H9 (cell line): ENCODE measurements at regions not wholly inside any gene's neighbourhood (a gene's known extent, or its start where the extent isn't known, plus 50 kb on each side); places are given as distances from the start of the nearest gene placed in this dataset.

Source experiments
- DNase-seq: peaks from one replicate; pipeline ENCODE4 v3.0.0-alpha.2; 2017
- H2AFZ ChIP-seq: one replicate; pipeline ENCODE4 v1.6.1; 2013; ENCODE audit warnings: mild to moderate bottlenecking, low read length, control low read depth, moderate library complexity
- H2AK5ac ChIP-seq: 2 replicates; pipeline ENCODE4 v1.6.1; 2013; ENCODE audit warnings: low read length, control low read depth, mixed read lengths; ENCODE audit not compliant: insufficient read length
- H2BK120ac ChIP-seq: one replicate; pipeline ENCODE4 v1.6.1; 2013; ENCODE audit warnings: low read depth, mild to moderate bottlenecking, low read length, control low read depth, inconsistent platforms; ENCODE audit not compliant: poor library complexity, severe bottlenecking
- H2BK12ac ChIP-seq: 2 replicates; pipeline ENCODE4 v1.6.1; 2013; ENCODE audit warnings: low read length, control low read depth, mixed read lengths, low read depth; ENCODE audit not compliant: insufficient read length
- H2BK15ac ChIP-seq: 2 replicates; pipeline ENCODE4 v1.6.1; 2013; ENCODE audit warnings: low read depth, low read length, control low read depth
- H2BK20ac ChIP-seq: one replicate; pipeline ENCODE4 v1.6.1; 2013; ENCODE audit warnings: low read depth, mild to moderate bottlenecking, low read length, control low read depth, inconsistent platforms; ENCODE audit not compliant: poor library complexity, severe bottlenecking
- H2BK5ac ChIP-seq: 2 replicates; pipeline ENCODE4 v1.6.1; 2013; ENCODE audit warnings: low read length, control low read depth, mixed read lengths; ENCODE audit not compliant: insufficient read length
- H3K14ac ChIP-seq: 2 replicates; pipeline ENCODE4 v1.6.1; 2013; ENCODE audit warnings: low read length, control low read depth; ENCODE audit not compliant: insufficient read depth
- H3K18ac ChIP-seq: 2 replicates; pipeline ENCODE4 v1.6.1; 2013; ENCODE audit warnings: low read depth, mild to moderate bottlenecking, mixed read lengths, low read length, control low read depth; ENCODE audit not compliant: insufficient read length
- H3K23ac ChIP-seq: 2 replicates; pipeline ENCODE4 v1.6.1; 2013; ENCODE audit warnings: low read length, control low read depth, mixed read lengths, low read depth; ENCODE audit not compliant: insufficient read length
- H3K23me2 ChIP-seq: 2 replicates; pipeline ENCODE4 v1.6.1; 2013; ENCODE audit warnings: low read depth, mild to moderate bottlenecking, mixed read lengths, low read length, control low read depth; ENCODE audit not compliant: insufficient read length, poor library complexity, severe bottlenecking
- H3K27ac ChIP-seq: 2 replicates; pipeline ENCODE4 v1.5.1; 2013; ENCODE audit warnings: low read length, control low read depth, mixed read lengths, low read depth; ENCODE audit not compliant: insufficient read length
- H3K27me3 ChIP-seq: 2 replicates; pipeline ENCODE4 v1.6.1; 2013; ENCODE audit warnings: low read length, control low read depth, inconsistent platforms; ENCODE audit not compliant: insufficient read depth
- H3K4ac ChIP-seq: 2 replicates; pipeline ENCODE4 v1.6.1; 2013; ENCODE audit warnings: low read depth, mild to moderate bottlenecking, control low read depth, inconsistent platforms, low read length, moderate library complexity
- H3K4me1 ChIP-seq: 2 replicates; pipeline ENCODE4 v1.6.1; 2013; ENCODE audit warnings: low read length, control low read depth, inconsistent platforms; ENCODE audit not compliant: insufficient read depth
- H3K4me2 ChIP-seq: 2 replicates; pipeline ENCODE4 v1.6.1; 2013; ENCODE audit warnings: low read length, control low read depth, mixed read lengths; ENCODE audit not compliant: insufficient read length, insufficient read depth
- H3K56ac ChIP-seq: 2 replicates; pipeline ENCODE4 v1.6.1; 2013; ENCODE audit warnings: low read depth, mild to moderate bottlenecking, mixed read lengths, low read length, control low read depth; ENCODE audit not compliant: insufficient read length
- H3K79me1 ChIP-seq: 2 replicates; pipeline ENCODE4 v1.6.1; 2013; ENCODE audit warnings: low read depth, mild to moderate bottlenecking, moderate library complexity, low read length, control low read depth, inconsistent platforms; ENCODE audit not compliant: insufficient read depth, poor library complexity, severe bottlenecking
- H3K79me2 ChIP-seq: 2 replicates; pipeline ENCODE4 v1.6.1; 2013; ENCODE audit warnings: low read length, control low read depth, inconsistent platforms; ENCODE audit not compliant: insufficient read depth
- H3K9ac ChIP-seq: 2 replicates; pipeline ENCODE4 v1.6.1; 2013; ENCODE audit warnings: low read length, control low read depth, mixed read lengths; ENCODE audit not compliant: insufficient read length; ENCODE audit errors: extremely low read depth
- H3K9me3 ChIP-seq: one replicate; pipeline ENCODE4 v1.6.1; 2013; ENCODE audit warnings: low read depth, low read length, inconsistent platforms; ENCODE audit not compliant: control insufficient read depth
- H3T11ph ChIP-seq: one replicate; pipeline ENCODE4 v1.6.1; 2013; ENCODE audit warnings: mild to moderate bottlenecking, low read length, control low read depth, inconsistent platforms
- H4K20me1 ChIP-seq: one replicate; pipeline ENCODE4 v1.6.1; 2013; ENCODE audit not compliant: control insufficient read depth, insufficient read length, insufficient read depth
- H4K5ac ChIP-seq: 2 replicates; pipeline ENCODE4 v1.6.1; 2013; ENCODE audit warnings: low read depth, mild to moderate bottlenecking, mixed read lengths, low read length, control low read depth; ENCODE audit not compliant: insufficient read length
- H4K8ac ChIP-seq: replicated peaks from 2 replicates; pipeline ENCODE4 v1.6.1; 2013; ENCODE audit warnings: low read length, control low read depth, mixed read lengths, low read depth; ENCODE audit not compliant: insufficient read length
- H4K91ac ChIP-seq: 2 replicates; pipeline ENCODE4 v1.6.1; 2013; ENCODE audit warnings: low read depth, mild to moderate bottlenecking, moderate library complexity, mixed read lengths, low read length, control low read depth; ENCODE audit not compliant: insufficient read length
- H3K27ac Mint-ChIP-seq, 3 experiments: 2 replicates in 2 of 3; 3 replicates in 1 of 3; pipeline ENCODE4 v1.8.0; 2020 to 2021; ENCODE audit warnings: mixed read lengths in 3 of 3, mild to moderate bottlenecking in 1 of 3, moderate library complexity in 1 of 3
- H3K27me3 Mint-ChIP-seq: 2 replicates; pipeline ENCODE4 v1.8.0; 2021; ENCODE audit warnings: low read depth, mild to moderate bottlenecking, moderate library complexity, mixed read lengths
- H3K36me3 Mint-ChIP-seq, 3 experiments: 2 replicates in 2 of 3; 3 replicates in 1 of 3; pipeline ENCODE4 v1.8.0; 2020 to 2021; ENCODE audit warnings: low read depth in 3 of 3, mixed read lengths in 3 of 3; ENCODE audit not compliant: insufficient read depth in 1 of 3
- H3K4me1 Mint-ChIP-seq, 2 experiments: 2 replicates each; pipeline ENCODE4 v1.8.0; 2020; ENCODE audit warnings: mixed read lengths in 2 of 2
- H3K4me3 Mint-ChIP-seq, 2 experiments: 2 replicates in 1 of 2; 3 replicates in 1 of 2; pipeline ENCODE4 v1.8.0; 2020 to 2021; ENCODE audit warnings: mild to moderate bottlenecking in 2 of 2, mixed read lengths in 2 of 2, moderate library complexity in 1 of 2
- H3K9me3 Mint-ChIP-seq, 2 experiments: 2 replicates in 1 of 2; 3 replicates in 1 of 2; pipeline ENCODE4 v1.8.0; 2020; ENCODE audit warnings: mild to moderate bottlenecking in 2 of 2, mixed read lengths in 2 of 2, moderate library complexity in 1 of 2
- WGBS: extraction: QIAGEN DNeasy Blood & Tissue Kit; methylation state at CpG from one replicate; pipeline ENCODE4 v1.1.7; 2013; ENCODE audit warnings: missing lambda C conversion rate, low lambda C conversion rate, mixed read lengths; ENCODE audit not compliant: insufficient read length; ENCODE audit errors: extremely low coverage; 5-methylcytosine and 5-hydroxymethylcytosine counted together
- TF ChIP-seq, protein P1 (sequence below): fragments of 200-600 bp; sonication (generic); conservative IDR thresholded peaks from 3 replicates; pipeline ENCODE4 v1.8.0; 2021; ENCODE audit warnings: antibody characterized with exemption, mild to moderate bottlenecking

- H3K27me3 Mint-ChIP-seq: peaks cover 1% of the 10 kb centered on the region; the same call in 1 of the 2 replicates
- peak; percentile 86 for DNase-seq
- H3K36me3 Mint-ChIP-seq: no peaks in the 10 kb centered on the region
- no peaks in the 10 kb centered on the region; a peak in 1 of 5 replicates for H3K9me3 Mint-ChIP-seq
- H3K18ac ChIP-seq: no peak overlapping the region
- no peaks in the 10 kb centered on the region for H3K79me1 ChIP-seq
- no CpG with 5 or more reads among the region's 8 CpGs for WGBS
- no peak overlapping the region for H3K9ac ChIP-seq
- H3K27ac ChIP-seq: no peak overlapping the region
- no peak overlapping the region for H3K4me2 ChIP-seq
- no peaks in the 10 kb centered on the region for H3K27me3 ChIP-seq
- no peak overlapping the region for H4K8ac ChIP-seq
- H2BK15ac ChIP-seq: no peak overlapping the region
- no peak overlapping the region for H2AK5ac ChIP-seq
- no peak overlapping the region for H3K4ac ChIP-seq
- no peak overlapping the region for H3K4me3 Mint-ChIP-seq
- no peak overlapping the region for H4K91ac ChIP-seq
- H2BK12ac ChIP-seq: no peak overlapping the region
- H3K4me1 ChIP-seq: no peaks in the 10 kb centered on the region
- H3K56ac ChIP-seq: no peak overlapping the region
- no peak overlapping the region for H2AFZ ChIP-seq
- no peaks in the 10 kb centered on the region for H3K9me3 ChIP-seq
- no peak overlapping the region for H2BK120ac ChIP-seq
- TF ChIP-seq, protein P1, sequence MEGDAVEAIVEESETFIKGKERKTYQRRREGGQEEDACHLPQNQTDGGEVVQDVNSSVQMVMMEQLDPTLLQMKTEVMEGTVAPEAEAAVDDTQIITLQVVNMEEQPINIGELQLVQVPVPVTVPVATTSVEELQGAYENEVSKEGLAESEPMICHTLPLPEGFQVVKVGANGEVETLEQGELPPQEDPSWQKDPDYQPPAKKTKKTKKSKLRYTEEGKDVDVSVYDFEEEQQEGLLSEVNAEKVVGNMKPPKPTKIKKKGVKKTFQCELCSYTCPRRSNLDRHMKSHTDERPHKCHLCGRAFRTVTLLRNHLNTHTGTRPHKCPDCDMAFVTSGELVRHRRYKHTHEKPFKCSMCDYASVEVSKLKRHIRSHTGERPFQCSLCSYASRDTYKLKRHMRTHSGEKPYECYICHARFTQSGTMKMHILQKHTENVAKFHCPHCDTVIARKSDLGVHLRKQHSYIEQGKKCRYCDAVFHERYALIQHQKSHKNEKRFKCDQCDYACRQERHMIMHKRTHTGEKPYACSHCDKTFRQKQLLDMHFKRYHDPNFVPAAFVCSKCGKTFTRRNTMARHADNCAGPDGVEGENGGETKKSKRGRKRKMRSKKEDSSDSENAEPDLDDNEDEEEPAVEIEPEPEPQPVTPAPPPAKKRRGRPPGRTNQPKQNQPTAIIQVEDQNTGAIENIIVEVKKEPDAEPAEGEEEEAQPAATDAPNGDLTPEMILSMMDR: peak; percentile 94
- H3K79me2 ChIP-seq: no peaks in the 10 kb centered on the region
- H3K4me1 Mint-ChIP-seq: peaks cover 4 to 8% of the 10 kb centered on the region in 2 experiments; a peak in 3 of 4 replicates
- no peak overlapping the region for H3K14ac ChIP-seq
- no peaks in the 10 kb centered on the region for H4K20me1 ChIP-seq
- no peak overlapping the region for H3K23ac ChIP-seq
- no peak overlapping the region for H2BK5ac ChIP-seq
- no peak overlapping the region for H4K5ac ChIP-seq
- H3K27ac Mint-ChIP-seq: no peak overlapping the region
- H2BK20ac ChIP-seq: no peak overlapping the region
- no peak overlapping the region for H3T11ph ChIP-seq
- no peaks in the 10 kb centered on the region for H3K23me2 ChIP-seq
Observed at GRCh38 chr2:71798266-71799012, 345.1 kb downstream of the DYSF start.
